ENCODE measurements at regions not wholly inside any gene's neighbourhood (a gene's known extent, or its start where the extent isn't known, plus 50 kb on each side); places are given as distances from the start of the nearest gene placed in this dataset.

- Histone ChIP-seq H2BK5ac (ENCODE audit: low read depth, low read length) (no peak overlapping the region), H3K4ac (replicated peaks; ENCODE audit: insufficient read length, low read depth, low read length) (no peak overlapping the region), H4K91ac (replicated peaks; ENCODE audit: insufficient read length, low read length) (no peak overlapping the region), H3K56ac (replicated peaks; ENCODE audit: insufficient read length, low read depth, low read length) (no peak overlapping the region), H2BK20ac (ENCODE audit: low read length) (no peak overlapping the region), H3K79me1 (ENCODE audit: low read depth, low read length) (peaks cover 7% of the 10 kb centered on the region), H3K79me2 (ENCODE audit: control insufficient read depth in 1 of 2, insufficient read depth in 2 of 2, low read length in 2 of 2) (peaks cover 0 to 55% of the 10 kb centered on the region in 2 experiments; a peak in 3 of 4 replicates), H3K36me3 (ENCODE audit: control insufficient read depth in 2 of 4, insufficient read depth in 4 of 4, low read length in 3 of 4) (peaks cover 0 to 16% (median 1%) of the 10 kb centered on the region in 4 experiments; a peak in 3 of 8 replicates), H3K23ac (ENCODE audit: insufficient read length) (no peak overlapping the region), H4K5ac (ENCODE audit: insufficient read length, low read depth, low read length) (no peak overlapping the region), H4K20me1 (replicated peaks in 1 of 2; ENCODE audit: control insufficient read depth in 1 of 2, insufficient read depth in 2 of 2, low read length in 2 of 2) (peaks cover 0 to 7% of the 10 kb centered on the region in 2 experiments), H3K27ac (ENCODE audit: low read depth, low read length) (no peak overlapping the region), H2BK15ac (ENCODE audit: low read length) (no peak overlapping the region), H3K9me3 (ENCODE audit: insufficient read depth in 2 of 2, low read depth in 1 of 2, low read length in 1 of 2) (no peaks in the 10 kb centered on the region), H2AFZ (ENCODE audit: low read length) (no peak overlapping the region), H3K23me2 (ENCODE audit: low read depth, low read length) (peaks cover 5% of the 10 kb centered on the region; the same call in 1 of the 2 replicates), H2BK120ac (replicated peaks; ENCODE audit: low read depth, low read length) (no peak overlapping the region), H3K27me3 (replicated peaks in 1 of 4; ENCODE audit: control insufficient read depth in 3 of 4, extremely low read depth in 1 of 4, insufficient read depth in 3 of 4, low read length in 3 of 4) (no peaks in the 10 kb centered on the region), H3K14ac (ENCODE audit: insufficient read length) (no peak overlapping the region), H3K4me2 (ENCODE audit: insufficient read depth in 1 of 2, low read depth in 2 of 2, low read length in 2 of 2) (no peak overlapping the region), H3K18ac (ENCODE audit: extremely low read depth, low read length) (no peak overlapping the region), H3K4me3 (ENCODE audit: extremely low read depth in 1 of 4, insufficient read depth in 2 of 4, low read depth in 3 of 4, low read length in 4 of 4) (no peak overlapping the region), H3K4me1 (replicated peaks in 1 of 4; ENCODE audit: control insufficient read depth in 3 of 4, insufficient read depth in 4 of 4, low read length in 3 of 4) (peaks cover 5 to 20% (median 13%) of the 10 kb centered on the region in 4 experiments), H2BK12ac (ENCODE audit: low read depth, low read length) (no peak overlapping the region), H3K9ac (replicated peaks in 1 of 4; ENCODE audit: extremely low read depth in 1 of 4, low read depth in 3 of 4, low read length in 3 of 4) (no peak overlapping the region), H2AK5ac (ENCODE audit: low read depth, low read length) (no peak overlapping the region), H4K8ac (ENCODE audit: extremely low read depth, insufficient read depth, low read length) (no peak overlapping the region)
- WGBS, 2 experiments (ENCODE audit: extremely low coverage in 1 of 2, insufficient coverage in 1 of 2, insufficient read length in 1 of 2, insufficient replicate concordance in 2 of 2, low coverage in 1 of 2, low lambda C conversion rate in 2 of 2, missing lambda C conversion rate in 1 of 2), result 86% methylated on average over 3 of the region's 3 CpGs; no CpG with 5 or more reads in 1 of the 2 experiments
- DNase-seq (ENCODE audit: low read depth in 1 of 2, low spot score in 2 of 2), result no peak
- ChIA-PET POLR2A (ENCODE audit: partially characterized antibody) (interaction anchor here (1.2 to 1.3 kb wide), 3 partner anchors 7 to 26 kb away, joined by 3 read pairs; no protein-coding TSS in a partner anchor), CTCF (ENCODE audit: partially characterized antibody) (interaction anchor here (0.6 to 14.5 kb wide), 11 partner anchors 11 to 297 kb away, joined by 3 to 146 read pairs (median 3); no protein-coding TSS in a partner anchor)
- FAIRE-seq, result no peak
- no peak for TF ChIP-seq RBBP5 (IDR thresholded peaks at IDR 0.05; ENCODE audit: borderline replicate concordance, low read depth, low read length)
- TF ChIP-seq EGR1 (IDR thresholded peaks at IDR 0.05; ENCODE audit: borderline replicate concordance, low read depth, low read length), result no peak
- no peak for TF ChIP-seq USF2 (IDR thresholded peaks at IDR 0.05; ENCODE audit: low read length)
- no peak for TF ChIP-seq SP1 (IDR thresholded peaks at IDR 0.05; ENCODE audit: low read depth, low read length)
- no peak for TF ChIP-seq GABPA (IDR thresholded peaks at IDR 0.05; ENCODE audit: borderline replicate concordance, insufficient read depth, low read length)
- TF ChIP-seq CTCF (IDR thresholded peaks at IDR 0.05; ENCODE audit: control extremely low read depth in 1 of 3, insufficient read depth in 1 of 3, low read depth in 1 of 3, low read length in 3 of 3), result no peak
- TF ChIP-seq POLR2A (IDR thresholded peaks at IDR 0.05; ENCODE audit: control extremely low read depth in 1 of 2, low read depth in 2 of 2, low read length in 2 of 2), result no peak
- TF ChIP-seq TAF7 (optimal IDR thresholded peaks at IDR 0.05; ENCODE audit: borderline replicate concordance, low read depth, low read length), result no peak
- TF ChIP-seq CHD2 (IDR thresholded peaks at IDR 0.05; ENCODE audit: low read length), result no peak
- no peak for TF ChIP-seq KDM1A (IDR thresholded peaks at IDR 0.05; ENCODE audit: borderline replicate concordance, low read length)
- TF ChIP-seq POLR2AphosphoS5 (IDR thresholded peaks at IDR 0.05; ENCODE audit: low read depth, low read length), result no peak
Observed at GRCh38 chr1:201745023-201745422, 83.9 kb upstream of the IPO9 start.

All from H1 (cell line).